ENCODE measurements at regions not wholly inside any gene's neighbourhood (a gene's known extent, or its start where the extent isn't known, plus 50 kb on each side); places are given as distances from the start of the nearest gene placed in this dataset.

GRCh38 chr10:24104895-24105294 is 104.0 kb upstream of the KIAA1217 start (continued):
- no peak for TF ChIP-seq E2F4 (IDR thresholded peaks at IDR 0.05; ENCODE audit: low read depth, low read length)

GRCh38 chr10:24113901-24114300 is 95.0 kb upstream of the KIAA1217 start:
- ChIA-PET POLR2A (no interaction called here), RAD21 (ENCODE audit: unreplicated experiment) (no interaction called here), SMC1A (ENCODE audit: uncharacterized antibody, unreplicated experiment) (no interaction called here), CTCF (interaction anchor here (0.7 kb wide), 1 partner anchor 15 kb away, joined by 3 read pairs; no protein-coding TSS in a partner anchor)
- Histone ChIP-seq H4K20me1 (ENCODE audit: control insufficient read depth, insufficient read depth) (no peaks in the 10 kb centered on the region), H3K4me2 (ENCODE audit: control insufficient read depth, insufficient read depth) (no peak overlapping the region), H3K9ac (ENCODE audit: control insufficient read depth, insufficient read depth, low read length) (no peak overlapping the region), H3K36me3 (ENCODE audit: control insufficient read depth in 2 of 2, insufficient read depth in 2 of 2, low read length in 1 of 2) (no peaks in the 10 kb centered on the region), H3K9me3 (replicated peaks; ENCODE audit: control insufficient read depth, insufficient read depth, low read length) (no peaks in the 10 kb centered on the region), H3K4me3 (no peak overlapping the region), H3K27me3 (replicated peaks in 1 of 2; ENCODE audit: control insufficient read depth in 2 of 2, insufficient read depth in 2 of 2, low read length in 1 of 2) (no peaks in the 10 kb centered on the region), H3K27ac (ENCODE audit: control insufficient read depth, insufficient read depth) (no peak overlapping the region), H3K4me1 (ENCODE audit: control insufficient read depth, insufficient read depth, low read length) (no peaks in the 10 kb centered on the region), H3K79me2 (ENCODE audit: control insufficient read depth, insufficient read depth, low read length) (no peaks in the 10 kb centered on the region), H2AFZ (ENCODE audit: control insufficient read depth, low read depth, low read length) (no peak overlapping the region)
- no peak for ATAC-seq
- 33% methylated on average over 3 of the region's 3 CpGs for WGBS (ENCODE audit: insufficient coverage, insufficient replicate concordance, low lambda C conversion rate, missing lambda C conversion rate)
- in situ Hi-C loops (cut with MboI) (no loop called here), intact Hi-C loops (cut with micrococcal nuclease; ENCODE audit: unreplicated experiment) (no loop called here)
- no peak for TF ChIP-seq RAD21 (IDR thresholded peaks at IDR 0.05; ENCODE audit: insufficient read depth, low read depth, low read length)
- TF ChIP-seq SMC3 (IDR thresholded peaks at IDR 0.05; ENCODE audit: borderline replicate concordance, low read length): no peak
- no peak for TF ChIP-seq MLLT1 (IDR thresholded peaks at IDR 0.05)
- TF ChIP-seq SMARCA5 (IDR thresholded peaks at IDR 0.05): no peak
- no peak for DNase-seq (ENCODE audit: low read depth, low spot score)
- no TSS peak for BruUV-seq (replicated peaks)
- no peak for FAIRE-seq

All from GM12878 (cell line).